GM18511 (cell line): ENCODE measurements at regions not wholly inside any gene's neighbourhood (a gene's known extent, or its start where the extent isn't known, plus 50 kb on each side); places are given as distances from the start of the nearest gene placed in this dataset.
"Not testable (repeated sequence)": the region's sequence is repeated elsewhere in the genome, so short reads cannot be mapped to it uniquely, and the experiment has no call there.

ENCODE experiments used
- ATAC-seq: cut with Tn5 transposase; IDR thresholded peaks from one replicate; pipeline ENCODE4 v1.9.1; 2021; ENCODE audit warnings: mild to moderate bottlenecking, moderate library complexity; ENCODE audit not compliant: unreplicated experiment

- ATAC-seq: no peak
Measured at GRCh38 chr10:107542607-107543006, 378.1 kb upstream of the SORCS1 start.

- no peak for ATAC-seq
Measured at GRCh38 chr10:107542016-107542415, 377.5 kb upstream of the SORCS1 start.

GRCh38 chr10:107540981-107541380, 376.5 kb upstream of the SORCS1 start:
- no peak for ATAC-seq

GRCh38 chr10:107529350-107529749, 364.8 kb upstream of the SORCS1 start:
- ATAC-seq: no peak

DNA sequence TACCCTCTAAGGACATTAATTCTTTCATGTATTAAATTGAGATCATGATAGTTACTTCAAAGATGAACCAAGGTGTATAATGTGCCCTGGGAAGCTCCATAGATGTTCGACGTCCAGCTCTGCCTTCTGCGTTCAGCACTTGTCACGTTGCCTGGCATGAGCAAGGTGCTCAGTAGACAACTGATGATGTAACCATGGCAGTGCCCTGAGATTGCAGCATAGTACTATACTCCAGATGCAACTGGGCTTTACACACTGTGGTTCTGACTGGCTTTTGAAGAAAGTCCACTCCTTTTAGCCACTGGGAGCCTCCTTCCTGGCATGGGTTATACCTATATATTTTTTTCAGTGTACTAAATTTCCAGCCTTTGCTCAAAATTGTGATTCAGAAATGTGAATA, 355.8 kb upstream of the SORCS1 start:
- no peak for ATAC-seq

DNA sequence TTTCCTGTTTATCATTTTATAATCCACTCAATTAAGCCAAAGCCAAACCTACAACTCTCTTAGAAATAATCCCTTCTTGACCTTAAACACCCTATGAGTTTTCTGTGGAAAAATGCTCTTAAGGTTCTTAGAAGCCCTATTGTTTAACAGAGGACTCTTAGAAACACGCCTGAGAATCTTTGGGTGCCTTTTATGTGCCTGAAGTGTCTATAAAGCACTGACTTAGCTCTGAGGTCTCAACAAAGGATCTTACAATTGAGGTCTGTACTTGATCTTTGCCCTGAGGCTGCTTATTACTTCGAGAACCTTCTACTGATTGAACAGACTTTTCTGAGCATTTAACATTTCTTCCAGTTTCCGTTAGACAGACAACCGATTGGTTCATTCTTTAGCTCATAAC, 353.3 kb upstream of the SORCS1 start:
- ATAC-seq: no peak

- no peak for ATAC-seq
Measured at GRCh38 chr10:107516349-107516748, 351.8 kb upstream of the SORCS1 start.

GRCh38 chr10:107504011-107504410, 339.5 kb upstream of the SORCS1 start:
- not testable (repeated sequence) for ATAC-seq

DNA sequence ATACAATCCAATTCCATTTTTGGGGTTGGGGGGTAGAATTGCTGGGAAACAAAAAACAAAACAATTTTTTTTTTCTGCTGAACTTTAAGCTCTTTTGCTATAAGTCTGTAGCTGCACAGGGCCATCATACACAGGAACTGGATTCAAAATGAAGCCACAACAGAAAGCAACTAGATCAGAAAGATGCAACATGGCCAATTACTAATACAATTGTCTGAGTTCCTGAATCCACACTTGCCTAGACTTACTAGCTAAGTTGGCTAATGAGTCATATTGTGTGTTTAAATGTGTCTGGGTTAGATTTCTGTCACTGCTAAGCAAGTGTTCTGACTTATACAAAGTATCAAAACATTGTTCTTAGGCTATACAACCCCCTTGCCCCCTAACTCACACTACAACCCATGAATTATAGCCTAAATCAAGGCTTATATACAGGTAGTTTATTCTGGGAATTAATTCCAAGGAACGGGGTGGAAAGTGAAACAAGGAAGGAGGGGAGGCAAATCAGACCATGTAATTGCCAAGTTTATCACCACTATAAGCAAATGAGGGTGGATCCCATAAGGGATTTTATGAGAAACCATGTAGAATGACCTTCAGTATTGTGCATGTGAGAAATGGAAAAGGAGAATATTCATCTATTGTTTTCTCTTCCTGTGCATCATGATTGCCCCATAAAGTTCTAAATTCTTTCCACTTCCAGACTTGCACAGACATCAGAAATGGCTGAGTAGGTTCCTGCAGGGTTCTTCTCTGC, 337.9 kb upstream of the SORCS1 start:
- no peak for ATAC-seq

DNA sequence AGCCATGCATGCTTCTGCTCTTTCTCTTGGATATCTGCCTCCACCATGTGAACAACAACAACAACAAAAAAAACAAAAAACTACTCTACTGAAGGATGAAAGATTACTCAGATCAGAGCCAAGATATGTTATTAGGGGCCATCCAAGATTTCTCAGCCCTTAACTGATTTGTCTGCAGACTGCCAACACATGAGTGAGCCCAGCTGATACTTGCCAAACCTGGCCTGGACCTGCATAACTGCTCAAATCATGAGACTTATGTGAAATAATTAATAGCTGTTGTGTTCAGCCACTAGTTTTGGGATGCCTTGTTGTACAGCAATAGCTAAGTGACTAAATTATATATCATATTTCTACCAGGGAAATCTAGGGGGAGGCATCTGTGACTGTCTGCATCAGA, 334.5 kb upstream of the SORCS1 start:
- ATAC-seq: no peak

DNA sequence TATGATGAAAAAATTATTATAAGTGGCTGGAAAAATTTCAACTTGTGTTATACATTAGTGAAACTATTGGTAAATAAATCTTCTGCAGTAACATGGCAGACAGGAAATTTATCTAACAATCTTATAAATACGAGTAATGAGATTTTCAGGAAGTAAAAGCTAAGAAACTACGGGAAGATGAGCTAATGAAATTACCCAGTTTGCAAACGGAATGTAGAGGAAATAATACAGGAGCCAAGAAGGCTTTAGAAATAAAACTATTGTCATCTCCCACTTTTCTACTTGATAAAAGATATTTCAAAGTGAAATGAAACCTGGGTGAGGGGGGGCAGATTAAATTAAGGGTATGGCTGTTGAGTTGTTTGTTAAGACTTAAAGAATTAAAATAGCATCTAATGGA, 332.5 kb upstream of the SORCS1 start:
- ATAC-seq: no peak

- ATAC-seq: no peak
Measured at GRCh38 chr10:107496594-107496993, 332.1 kb upstream of the SORCS1 start.

- no peak for ATAC-seq
Measured at GRCh38 chr10:107492389-107492788, 327.9 kb upstream of the SORCS1 start.

- no peak for ATAC-seq
Measured at GRCh38 chr10:107490389-107490788, 325.9 kb upstream of the SORCS1 start.

GRCh38 chr10:107487284-107487683, 322.8 kb upstream of the SORCS1 start:
- ATAC-seq: no peak

DNA sequence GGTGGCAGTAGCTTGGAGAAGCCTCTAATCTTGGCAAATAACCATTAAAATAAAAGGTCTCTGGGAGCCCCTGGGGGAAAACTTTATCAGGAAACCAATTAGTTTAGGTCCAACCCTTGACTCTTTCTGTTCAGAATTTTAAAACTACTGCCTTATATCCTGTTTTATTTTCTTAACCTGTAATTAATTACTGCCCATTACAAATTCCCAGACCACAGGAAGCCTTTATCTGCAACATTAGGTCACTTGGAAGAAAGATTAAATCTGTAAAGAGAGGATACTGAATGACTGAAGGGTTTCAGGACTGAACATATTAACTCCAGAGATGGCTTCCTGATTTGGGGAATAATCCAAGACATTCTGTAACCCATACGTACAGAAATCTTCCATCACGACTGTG, 320.5 kb upstream of the SORCS1 start:
- no peak for ATAC-seq

- no peak for ATAC-seq
Measured at GRCh38 chr10:107481881-107482280, 317.4 kb upstream of the SORCS1 start.

GRCh38 chr10:107481224-107481623, 316.7 kb upstream of the SORCS1 start:
- no peak for ATAC-seq

- no peak for ATAC-seq
Measured at GRCh38 chr10:107480781-107481180, 316.3 kb upstream of the SORCS1 start.

GRCh38 chr10:107477266-107477665, 312.8 kb upstream of the SORCS1 start:
- ATAC-seq: no peak

GRCh38 chr10:107476408-107476807, 311.9 kb upstream of the SORCS1 start:
- no peak for ATAC-seq

DNA sequence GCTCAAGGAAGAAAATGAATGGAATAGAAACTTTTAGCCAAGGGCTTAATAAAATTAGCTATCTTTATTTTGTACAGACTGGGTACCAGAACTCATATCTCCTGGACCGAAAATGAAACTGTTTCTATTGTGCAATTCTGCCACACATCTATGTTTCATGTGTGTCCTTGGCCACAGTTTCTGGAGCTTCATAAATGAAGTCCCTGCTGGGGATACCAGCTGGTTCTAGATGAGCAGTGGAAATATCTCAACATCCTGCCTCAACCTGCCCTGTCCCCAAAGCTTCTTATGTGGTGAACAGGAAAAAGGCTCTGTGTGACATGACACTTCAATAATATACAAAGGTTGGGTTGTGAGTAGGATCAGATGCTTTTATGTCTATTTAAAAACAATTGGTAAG, 310.1 kb upstream of the SORCS1 start:
- ATAC-seq: peak; percentile 31

DNA sequence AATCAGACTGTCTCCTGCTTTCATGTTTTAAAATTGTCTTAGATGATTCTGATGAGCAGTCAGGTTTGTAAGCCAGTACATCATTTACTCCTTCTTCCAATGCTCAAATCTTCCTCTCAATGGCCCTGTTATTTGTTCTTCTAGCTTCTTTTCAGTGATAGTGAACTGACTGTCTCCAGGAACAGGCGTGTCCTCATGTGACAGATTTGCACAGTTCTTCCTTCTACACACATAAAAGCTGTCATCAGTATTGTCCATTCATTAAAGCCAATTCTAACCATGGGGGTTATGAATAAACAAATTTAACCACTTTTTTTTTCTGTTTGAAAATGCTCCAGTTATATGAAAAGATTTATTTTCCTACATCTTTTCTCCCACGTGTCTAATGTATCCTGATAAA, 308.7 kb upstream of the SORCS1 start:
- no peak for ATAC-seq
